ENCODE measurements at regions not wholly inside any gene's neighbourhood (a gene's known extent, or its start where the extent isn't known, plus 50 kb on each side); places are given as distances from the start of the nearest gene placed in this dataset.

- H3K27me3 ChIP-seq (ENCODE audit: control insufficient read depth, insufficient read depth, low read length) = no peaks in the 10 kb centered on the region
- Mint-ChIP-seq H3K27me3 (ENCODE audit: low read depth in 2 of 2) (peaks cover 3 to 5% of the 10 kb centered on the region in 2 donors), H3K4me3 (no peak overlapping the region), H3K36me3 (no peaks in the 10 kb centered on the region), H3K4me1 (no peaks in the 10 kb centered on the region), H3K9me3 (no peaks in the 10 kb centered on the region), H3K27ac (no peak overlapping the region)
- no peak overlapping the region for H3K4me3 ChIP-seq (ENCODE audit: low read length)
- no peaks in the 10 kb centered on the region for H3K4me1 ChIP-seq (ENCODE audit: control insufficient read depth, insufficient read depth, low read length)
- intact Hi-C loops (cut with micrococcal nuclease) = no loop called here
- no peaks in the 10 kb centered on the region for H3K9me3 ChIP-seq (ENCODE audit: control insufficient read depth, insufficient read depth, low read length)
- DNase-seq = no peak
- H3K36me3 ChIP-seq (ENCODE audit: control insufficient read depth, insufficient read depth, low read length) = no peaks in the 10 kb centered on the region
- ATAC-seq = no peak
- H3K27ac ChIP-seq (ENCODE audit: low read length) = no peak overlapping the region
- no peak for TF ChIP-seq CTCF (IDR thresholded peaks at IDR 0.05)
- 85% methylated on average over 3 of the region's 4 CpGs for WGBS (ENCODE audit: insufficient coverage)
Observed at GRCh38 chrX:15908603-15909290, 54.1 kb upstream of the AP1S2 start.

- no peak for ATAC-seq
Observed at GRCh38 chrX:15906041-15906943, 51.7 kb upstream of the AP1S2 start.

More at GRCh38 chrX:15906041-15906943, 51.7 kb upstream of the AP1S2 start:
- 88% methylated on average over 4 of the region's 5 CpGs for WGBS (ENCODE audit: insufficient coverage)
- Mint-ChIP-seq H3K9me3 (peaks cover 0 to 2% of the 10 kb centered on the region in 2 donors), H3K4me3 (no peak overlapping the region), H3K4me1 (no peaks in the 10 kb centered on the region), H3K27me3 (ENCODE audit: low read depth in 2 of 2) (peaks cover 0 to 6% of the 10 kb centered on the region in 2 donors), H3K36me3 (no peaks in the 10 kb centered on the region), H3K27ac (no peak overlapping the region)
- H3K36me3 ChIP-seq (ENCODE audit: control insufficient read depth, insufficient read depth, low read length) = no peaks in the 10 kb centered on the region
- no peaks in the 10 kb centered on the region for H3K4me1 ChIP-seq (ENCODE audit: control insufficient read depth, insufficient read depth, low read length)
- H3K27me3 ChIP-seq (ENCODE audit: control insufficient read depth, insufficient read depth, low read length) = no peaks in the 10 kb centered on the region
- DNase-seq = no peak
- no peak overlapping the region for H3K27ac ChIP-seq (ENCODE audit: low read length)
- no peak overlapping the region for H3K4me3 ChIP-seq (ENCODE audit: low read length)
- no peak for TF ChIP-seq CTCF (IDR thresholded peaks at IDR 0.05)
- no peaks in the 10 kb centered on the region for H3K9me3 ChIP-seq (ENCODE audit: control insufficient read depth, insufficient read depth, low read length)
- intact Hi-C loops (cut with micrococcal nuclease) = no loop called here

All from natural killer cell (primary cell).